UCSD-AML1 (cell line): ENCODE measurements at regions not wholly inside any gene's neighbourhood (a gene's known extent, or its start where the extent isn't known, plus 50 kb on each side); places are given as distances from the start of the nearest gene placed in this dataset.

ENCODE experiments used
- DNase-seq: peaks from one replicate; lab custom pipeline; 2025; ENCODE audit not compliant: unreplicated experiment; lab: John Stamatoyannopoulos, UW

GRCh38 chr17:77534137-77534536, 393.4 kb downstream of the SEC14L1 start:
- no peak for DNase-seq

- DNase-seq = no peak
These were observed 394.7 kb downstream of the SEC14L1 start for GRCh38 chr17:77535435-77535834.

- DNase-seq = no peak
These were observed 395.1 kb downstream of the SEC14L1 start for GRCh38 chr17:77535892-77536291.

- DNase-seq = no peak
These were observed 396.8 kb downstream of the SEC14L1 start for GRCh38 chr17:77537566-77537965.

- DNase-seq = no peak
These were observed 399.8 kb downstream of the SEC14L1 start for GRCh38 chr17:77540531-77540930.

GRCh38 chr17:77540975-77541374, 400.2 kb downstream of the SEC14L1 start:
- DNase-seq = no peak

GRCh38 chr17:77542011-77542410, 401.2 kb downstream of the SEC14L1 start:
- DNase-seq = no peak

GRCh38 chr17:77542551-77543490, 402.1 kb downstream of the SEC14L1 start:
- DNase-seq = peak; percentile 75

- DNase-seq = no peak
These were observed 403.0 kb downstream of the SEC14L1 start for GRCh38 chr17:77543801-77544200.

GRCh38 chr17:77544347-77545110, 403.8 kb downstream of the SEC14L1 start:
- DNase-seq = no peak

- no peak for DNase-seq
These were observed 406.0 kb downstream of the SEC14L1 start for GRCh38 chr17:77546772-77547241.

GRCh38 chr17:77548967-77549366, 408.2 kb downstream of the SEC14L1 start:
- DNase-seq = no peak

GRCh38 chr17:77549726-77550366, 408.7 kb upstream of the TNRC6C start:
- no peak for DNase-seq

- no peak for DNase-seq
These were observed 404.9 kb upstream of the TNRC6C start for GRCh38 chr17:77553459-77554066.

- no peak for DNase-seq
These were observed 403.3 kb upstream of the TNRC6C start for GRCh38 chr17:77555121-77555591.

GRCh38 chr17:77555741-77556291, 402.7 kb upstream of the TNRC6C start:
- DNase-seq = no peak

- DNase-seq = no peak
These were observed 402.0 kb upstream of the TNRC6C start for GRCh38 chr17:77556383-77557061.

GRCh38 chr17:77558846-77559626, 399.5 kb upstream of the TNRC6C start:
- DNase-seq = no peak

GRCh38 chr17:77560381-77560780, 398.1 kb upstream of the TNRC6C start:
- no peak for DNase-seq
